Gastrocnemius medialis (tissue), 4 donors: ENCODE measurements at regions not wholly inside any gene's neighbourhood (a gene's known extent, or its start where the extent isn't known, plus 50 kb on each side); places are given as distances from the start of the nearest gene placed in this dataset.

Source experiments
- ATAC-seq, 2 donors: fragments of 150-250 bp; one replicate each; pipeline ENCODE4 v1.9.1; 2016
- DNase-seq, 2 donors: peaks; one replicate each; pipeline ENCODE4 v3.0.0-alpha.2; 2019
- H3K27ac ChIP-seq, 4 donors: fragments of 200-600 bp; sonication (generic); 1 replicate in 1 of 4; 2 replicates in 3 of 4; pipeline ENCODE4 v1.5.1; 2016 to 2018; ENCODE audit warnings: mild to moderate bottlenecking in 2 of 4, moderate library complexity in 1 of 4
- H3K27me3 ChIP-seq, 3 donors: fragments of 200-600 bp; sonication (generic) in 2 of 3; 1 replicate in 1 of 3; 2 replicates in 2 of 3; pipeline versions ENCODE4 v1.5.1 to v1.6.0; 2016 to 2019; ENCODE audit warnings: mild to moderate bottlenecking in 1 of 3, moderate library complexity in 1 of 3
- H3K36me3 ChIP-seq, 2 donors: fragments of 200-600 bp; sonication (generic) in 1 of 2; one replicate each; pipeline ENCODE4 v1.5.1; 2017 to 2018
- H3K4me1 ChIP-seq, 2 donors: fragments of 200-600 bp; sonication (generic) in 1 of 2; one replicate each; pipeline ENCODE4 v1.5.1; 2016 to 2017; ENCODE audit warnings: mild to moderate bottlenecking in 2 of 2
- H3K4me3 ChIP-seq, 4 donors: fragments of 200-600 bp; sonication (generic) in 3 of 4; 1 replicate in 1 of 4; 2 replicates in 3 of 4; pipeline ENCODE4 v1.5.1; 2016 to 2019; ENCODE audit warnings: mild to moderate bottlenecking in 2 of 4
- H3K9me3 ChIP-seq, 3 donors: fragments of 200-600 bp; sonication (generic) in 2 of 3; 1 replicate in 1 of 3; 2 replicates in 2 of 3; pipeline ENCODE4 v1.5.1; 2016 to 2019
- CTCF ChIP-seq, 5 experiments: fragments of 450-650 bp in 3 of 5; fragments of 200-600 bp in 2 of 5; sonication (generic) in 2 of 5; IDR thresholded peaks in 4 of 5; conservative IDR thresholded peaks in 1 of 5; 1 replicate in 4 of 5; 2 replicates in 1 of 5; pipeline ENCODE4 v1.5.1; 2016 to 2019; ENCODE audit warnings: antibody characterized with exemption in 5 of 5, mild to moderate bottlenecking in 3 of 5, moderate library complexity in 3 of 5
- POLR2A ChIP-seq, 2 donors: fragments of 450-650 bp; IDR thresholded peaks; one replicate each; pipeline ENCODE4 v1.6.1; 2017; ENCODE audit warnings: antibody characterized with exemption in 2 of 2, mild to moderate bottlenecking in 2 of 2, moderate library complexity in 2 of 2
- in situ Hi-C, 4 donors: fragments of 200-750 bp; cut with MboI; loops; one replicate each; pipeline versions ENCODE4 v1.15.0 to v1.8.0; 2017; ENCODE audit warnings: low sequenced_read_pairs in 4 of 4
- intact Hi-C: fragments of 100-400 bp; cut with DNase I; formaldehyde crosslinking; loops from one replicate; pipeline ENCODE4 v1.15.1; 2023; ENCODE audit warnings: low total_unique reads

GRCh38 chr16:64823481-64824075 is 298.3 kb downstream of the CDH11 start:
- no peaks in the 10 kb centered on the region for H3K36me3 ChIP-seq
- in situ Hi-C loops (no loop called here), intact Hi-C loops (no loop called here)
- H3K9me3 ChIP-seq: no peaks in the 10 kb centered on the region
- no peaks in the 10 kb centered on the region for H3K4me1 ChIP-seq
- no peak for ATAC-seq
- no peaks in the 10 kb centered on the region for H3K27me3 ChIP-seq
- H3K4me3 ChIP-seq: no peak overlapping the region
- DNase-seq: no peak
- TF ChIP-seq POLR2A (IDR thresholded peaks at IDR 0.05) (no peak), CTCF (IDR thresholded peaks at IDR 0.05 in 4 of 5, conservative IDR thresholded peaks at IDR 0.05 in 1 of 5) (no peak)
- H3K27ac ChIP-seq: no peak overlapping the region

- Histone ChIP-seq H3K27ac (no peak overlapping the region), H3K4me3 (no peak overlapping the region), H3K27me3 (no peaks in the 10 kb centered on the region), H3K4me1 (no peaks in the 10 kb centered on the region), H3K9me3 (no peaks in the 10 kb centered on the region), H3K36me3 (no peaks in the 10 kb centered on the region)
- ATAC-seq (no peak), DNase-seq (no peak)
- no peak for TF ChIP-seq CTCF (IDR thresholded peaks at IDR 0.05 in 4 of 5, conservative IDR thresholded peaks at IDR 0.05 in 1 of 5)
- no peak for TF ChIP-seq POLR2A (IDR thresholded peaks at IDR 0.05)
- intact Hi-C loops: no loop called here
- in situ Hi-C loops: no loop called here
Observed at GRCh38 chr16:64809876-64810629, 311.8 kb downstream of the CDH11 start.

GRCh38 chr16:64808474-64808873 is 313.4 kb downstream of the CDH11 start:
- intact Hi-C loops (no loop called here), in situ Hi-C loops (no loop called here)
- TF ChIP-seq CTCF (IDR thresholded peaks at IDR 0.05 in 4 of 5, conservative IDR thresholded peaks at IDR 0.05 in 1 of 5) (no peak), POLR2A (IDR thresholded peaks at IDR 0.05) (no peak)
- no peaks in the 10 kb centered on the region for H3K36me3 ChIP-seq
- H3K4me1 ChIP-seq: no peaks in the 10 kb centered on the region
- no peak overlapping the region for H3K4me3 ChIP-seq
- no peak overlapping the region for H3K27ac ChIP-seq
- ATAC-seq (no peak), DNase-seq (no peak)
- no peaks in the 10 kb centered on the region for H3K27me3 ChIP-seq
- no peaks in the 10 kb centered on the region for H3K9me3 ChIP-seq

- no peak overlapping the region for H3K4me3 ChIP-seq
- H3K9me3 ChIP-seq: no peaks in the 10 kb centered on the region
- in situ Hi-C loops: no loop called here
- DNase-seq (no peak), ATAC-seq (no peak)
- intact Hi-C loops: loop anchor here (10.0 kb wide), 1 partner anchor 657 kb away; no protein-coding TSS in a partner anchor
- no peaks in the 10 kb centered on the region for H3K27me3 ChIP-seq
- TF ChIP-seq CTCF (IDR thresholded peaks at IDR 0.05 in 4 of 5, conservative IDR thresholded peaks at IDR 0.05 in 1 of 5) (no peak), POLR2A (IDR thresholded peaks at IDR 0.05) (no peak)
- H3K4me1 ChIP-seq: no peaks in the 10 kb centered on the region
- no peak overlapping the region for H3K27ac ChIP-seq
- no peaks in the 10 kb centered on the region for H3K36me3 ChIP-seq
Observed at GRCh38 chr16:64791756-64792155, 330.1 kb downstream of the CDH11 start.
